ENCODE measurements at regions not wholly inside any gene's neighbourhood (a gene's known extent, or its start where the extent isn't known, plus 50 kb on each side); places are given as distances from the start of the nearest gene placed in this dataset.
"Not testable (repeated sequence)": the region's sequence is repeated elsewhere in the genome, so short reads cannot be mapped to it uniquely, and the experiment has no call there.

- DNase-seq: no peak
These were observed 202.6 kb downstream of the RBM46 start for GRCh38 chr4:154983714-154984113.

GRCh38 chr4:154984148-154984547, 203.1 kb downstream of the RBM46 start:
- DNase-seq: no peak

- no peak for DNase-seq
These were observed 203.5 kb downstream of the RBM46 start for GRCh38 chr4:154984616-154985015.

GRCh38 chr4:154985673-154986072, 204.6 kb downstream of the RBM46 start:
- no peak for DNase-seq

- DNase-seq: no peak
These were observed 207.4 kb downstream of the RBM46 start for GRCh38 chr4:154988511-154988910.

GRCh38 chr4:154989511-154989910, 208.4 kb downstream of the RBM46 start:
- no peak for DNase-seq

- DNase-seq: not testable (repeated sequence)
These were observed 210.6 kb upstream of the NPY2R start for GRCh38 chr4:154997866-154998265.

GRCh38 chr4:154998284-154998683, 210.2 kb upstream of the NPY2R start:
- DNase-seq: no peak

GRCh38 chr4:154998773-154999172, 209.7 kb upstream of the NPY2R start:
- no peak for DNase-seq

GRCh38 chr4:154999950-155000578, 208.4 kb upstream of the NPY2R start:
- no peak for DNase-seq

- no peak for DNase-seq
These were observed 207.2 kb upstream of the NPY2R start for GRCh38 chr4:155001251-155001650.

- DNase-seq: no peak
These were observed 202.9 kb upstream of the NPY2R start for GRCh38 chr4:155005395-155006090.

- no peak for DNase-seq
These were observed 200.7 kb upstream of the NPY2R start for GRCh38 chr4:155007660-155008176.

- DNase-seq: no peak
These were observed 200.0 kb upstream of the NPY2R start for GRCh38 chr4:155008389-155008788.

GRCh38 chr4:155009288-155009687, 199.1 kb upstream of the NPY2R start:
- DNase-seq: no peak

- no peak for DNase-seq
These were observed 198.1 kb upstream of the NPY2R start for GRCh38 chr4:155010376-155010775.

GRCh38 chr4:155011163-155011780, 197.2 kb upstream of the NPY2R start:
- no peak for DNase-seq

- no peak for DNase-seq
These were observed 196.0 kb upstream of the NPY2R start for GRCh38 chr4:155012469-155012868.

GRCh38 chr4:155017426-155017825, 191.0 kb upstream of the NPY2R start:
- no peak for DNase-seq

- DNase-seq: no peak
These were observed 182.5 kb upstream of the NPY2R start for GRCh38 chr4:155025762-155026457.

GRCh38 chr4:155026715-155027114, 181.7 kb upstream of the NPY2R start:
- DNase-seq: no peak

GRCh38 chr4:155032521-155033229, 175.8 kb upstream of the NPY2R start:
- no peak for DNase-seq

GRCh38 chr4:155033604-155034003, 174.8 kb upstream of the NPY2R start:
- no peak for DNase-seq
